Body of pancreas (tissue), 4 donors: ENCODE measurements at regions not wholly inside any gene's neighbourhood (a gene's known extent, or its start where the extent isn't known, plus 50 kb on each side); places are given as distances from the start of the nearest gene placed in this dataset.

ENCODE experiments used
- CTCF ChIP-seq, 7 experiments: fragments of 450-650 bp in 4 of 7; fragments of 200-600 bp in 3 of 7; sonication (generic) in 3 of 7; IDR thresholded peaks; one replicate each; pipeline ENCODE4 v1.5.1; 2016 to 2019; ENCODE audit warnings: antibody characterized with exemption in 7 of 7
- POLR2A ChIP-seq, 3 donors: fragments of 450-650 bp; IDR thresholded peaks; one replicate each; pipeline ENCODE4 v1.6.1; 2016; ENCODE audit warnings: antibody characterized with exemption in 3 of 3, mild to moderate bottlenecking in 2 of 3

- TF ChIP-seq CTCF (IDR thresholded peaks at IDR 0.05) (no peak), POLR2A (IDR thresholded peaks at IDR 0.05) (no peak)
Observed at GRCh38 chr16:64782484-64782883, 339.4 kb downstream of the CDH11 start.
